GM12873 (cell line): ENCODE measurements at regions not wholly inside any gene's neighbourhood (a gene's known extent, or its start where the extent isn't known, plus 50 kb on each side); places are given as distances from the start of the nearest gene placed in this dataset.

ENCODE experiments used
- CTCF ChIP-seq: IDR thresholded peaks from 2 replicates; pipeline ENCODE4 v1.5.1; 2012; ENCODE audit warnings: low read depth, mild to moderate bottlenecking, moderate library complexity, low read length, control low read depth; ENCODE audit not compliant: insufficient read depth; ENCODE audit errors: missing control alignments

- no peak for TF ChIP-seq CTCF
Measured at GRCh38 chr6:16002332-16003196, 126.3 kb upstream of the MYLIP start.

GRCh38 chr6:16001158-16001557 is 127.7 kb upstream of the MYLIP start:
- TF ChIP-seq CTCF, result no peak

GRCh38 chr6:15999201-15999600 is 129.7 kb upstream of the MYLIP start:
- no peak for TF ChIP-seq CTCF

GRCh38 chr6:15997586-15998388 is 131.1 kb upstream of the MYLIP start:
- TF ChIP-seq CTCF, result no peak

- no peak for TF ChIP-seq CTCF
Measured at GRCh38 chr6:15996030-15996429, 132.9 kb upstream of the MYLIP start.

GRCh38 chr6:15995493-15995892 is 133.4 kb upstream of the MYLIP start:
- no peak for TF ChIP-seq CTCF

- TF ChIP-seq CTCF, result no peak
Measured at GRCh38 chr6:15994814-15995459, 133.9 kb upstream of the MYLIP start.
